ENCODE measurements at regions not wholly inside any gene's neighbourhood (a gene's known extent, or its start where the extent isn't known, plus 50 kb on each side); places are given as distances from the start of the nearest gene placed in this dataset.

- WGBS, 2 donors, result 75 to 79% methylated on average over 4 of the region's 4 CpGs
- H3K9me3 ChIP-seq, result peaks cover 0 to 4% (median 0%) of the 10 kb centered on the region in 4 donors
- DNase-seq (no peak), ATAC-seq (ENCODE audit: low FRiP score in 2 of 2) (no peak)
- no peak overlapping the region for H3K27ac ChIP-seq
- peaks cover 0 to under 1% (median 0%) of the 10 kb centered on the region in 4 donors for H3K4me1 ChIP-seq
- no peak overlapping the region for H3K4me3 ChIP-seq
- H3K27me3 ChIP-seq, result no peaks in the 10 kb centered on the region
- no peaks in the 10 kb centered on the region for H3K36me3 ChIP-seq
- no peak for TF ChIP-seq EP300 (IDR thresholded peaks at IDR 0.05)
- TF ChIP-seq POLR2AphosphoS5 (IDR thresholded peaks at IDR 0.05), result no peak
- no peak for TF ChIP-seq CTCF (IDR thresholded peaks at IDR 0.05)
- TF ChIP-seq POLR2A (IDR thresholded peaks at IDR 0.05), result no peak
These were observed 734.0 kb upstream of the ANKRD30A start for GRCh38 chr10:36391405-36391804.

GRCh38 chr10:36390221-36390620 lies 735.2 kb upstream of the ANKRD30A start:
- 70 to 80% methylated on average over 1 of the region's 1 CpG for WGBS, 2 donors
- H3K4me1 ChIP-seq, result no peaks in the 10 kb centered on the region
- no peaks in the 10 kb centered on the region for H3K27me3 ChIP-seq
- no peak overlapping the region for H3K4me3 ChIP-seq
- DNase-seq (no peak), ATAC-seq (ENCODE audit: low FRiP score in 2 of 2) (no peak)
- H3K9me3 ChIP-seq, result peaks cover 0 to 4% (median 0%) of the 10 kb centered on the region in 4 donors
- H3K36me3 ChIP-seq, result no peaks in the 10 kb centered on the region
- no peak overlapping the region for H3K27ac ChIP-seq
- TF ChIP-seq POLR2AphosphoS5 (IDR thresholded peaks at IDR 0.05) (no peak), CTCF (IDR thresholded peaks at IDR 0.05) (no peak)

- H3K36me3 ChIP-seq, result no peaks in the 10 kb centered on the region
- TF ChIP-seq POLR2AphosphoS5 (IDR thresholded peaks at IDR 0.05) (no peak), EP300 (IDR thresholded peaks at IDR 0.05) (no peak)
- no peak overlapping the region for H3K4me3 ChIP-seq
- H3K27me3 ChIP-seq, result no peaks in the 10 kb centered on the region
- H3K27ac ChIP-seq, result no peak overlapping the region
- WGBS, 2 donors, result 91 to 94% methylated on average over 3 of the region's 3 CpGs
- no peak for DNase-seq
- no peaks in the 10 kb centered on the region for H3K9me3 ChIP-seq
- ATAC-seq (ENCODE audit: low FRiP score in 2 of 2), result no peak
- H3K4me1 ChIP-seq, result no peaks in the 10 kb centered on the region
These were observed 737.2 kb upstream of the ANKRD30A start for GRCh38 chr10:36388166-36388565.

- 91 to 92% methylated on average over 9 of the region's 9 CpGs for WGBS, 2 donors
- H3K27me3 ChIP-seq, result no peaks in the 10 kb centered on the region
- H3K9me3 ChIP-seq, result peaks cover 0 to 2% (median 0%) of the 10 kb centered on the region in 4 donors
- TF ChIP-seq POLR2AphosphoS5 (IDR thresholded peaks at IDR 0.05) (no peak), POLR2A (IDR thresholded peaks at IDR 0.05) (no peak), CTCF (IDR thresholded peaks at IDR 0.05) (no peak), EP300 (IDR thresholded peaks at IDR 0.05) (no peak)
- no peak overlapping the region for H3K4me3 ChIP-seq
- no peak overlapping the region for H3K27ac ChIP-seq
- no peaks in the 10 kb centered on the region for H3K36me3 ChIP-seq
- H3K4me1 ChIP-seq, result no peaks in the 10 kb centered on the region
- ATAC-seq (ENCODE audit: low FRiP score in 2 of 2) (no peak), DNase-seq (no peak)
These were observed 739.7 kb upstream of the ANKRD30A start for GRCh38 chr10:36385693-36386092.

- ATAC-seq (ENCODE audit: low FRiP score in 2 of 2), result no peak
- 91 to 95% methylated on average over 3 of the region's 3 CpGs for WGBS, 2 donors
These were observed 741.3 kb upstream of the FZD8 start for GRCh38 chr10:36383349-36383748.

More at GRCh38 chr10:36383349-36383748, 741.3 kb upstream of the FZD8 start:
- H3K27me3 ChIP-seq, result no peaks in the 10 kb centered on the region
- DNase-seq, result no peak
- peaks cover 0 to 6% (median 0%) of the 10 kb centered on the region in 4 donors for H3K9me3 ChIP-seq
- H3K4me1 ChIP-seq, result no peaks in the 10 kb centered on the region
- H3K27ac ChIP-seq, result no peak overlapping the region
- H3K36me3 ChIP-seq, result no peaks in the 10 kb centered on the region
- TF ChIP-seq POLR2AphosphoS5 (IDR thresholded peaks at IDR 0.05), result no peak
- TF ChIP-seq POLR2A (IDR thresholded peaks at IDR 0.05), result no peak
- no peak for TF ChIP-seq EP300 (IDR thresholded peaks at IDR 0.05)
- no peak for TF ChIP-seq CTCF (IDR thresholded peaks at IDR 0.05)
- no peak overlapping the region for H3K4me3 ChIP-seq

Data from upper lobe of left lung (tissue), 6 donors.